HepG2 (cell line): ENCODE measurements at regions not wholly inside any gene's neighbourhood (a gene's known extent, or its start where the extent isn't known, plus 50 kb on each side); places are given as distances from the start of the nearest gene placed in this dataset.

Source experiments
- ATAC-seq: fragments of 200-7000 bp; cut with Tn5 transposase; 3 replicates; pipeline ENCODE4 v1.9.1; 2020; ENCODE audit warnings: mild to moderate bottlenecking, moderate library complexity
- BruUV-seq: library from RNA; stranded (reverse); fragments of 400-500 nt; replicated peaks from 2 replicates; lab custom pipeline; 2021; lab: Mats Ljungman, UMichigan
- CTCF ChIA-PET: fragments of 300-600 bp; formaldehyde crosslinking; extraction: SDS; loops from one replicate; lab custom pipeline; 2021; ENCODE audit warnings: low total read pairs, inconsistent platforms, low intra/inter-chr PET ratio; lab: Yijun Ruan, JAX
- POLR2A ChIA-PET: fragments of 350-600 bp; sonication (Branson Sonifier 250); formaldehyde crosslinking; loops from one replicate; lab custom pipeline; 2020; ENCODE audit warnings: antibody characterized with exemption, inconsistent platforms; lab: Yijun Ruan, JAX
- DNase-seq: peaks from one replicate; pipeline ENCODE4 v3.0.0-alpha.2; 2015; ENCODE audit warnings: low spot score
- FAIRE-seq: peaks from 3 replicates; lab custom pipeline; 2011; peaks lifted over from hg19 to GRCh38; lab: Jason Lieb, UNC
- H2AFZ ChIP-seq: one replicate; pipeline ENCODE4 v1.6.1; 2011; ENCODE audit warnings: low read length, inconsistent platforms
- H3K27ac ChIP-seq: fragments of 300-600 bp; 3 replicates; pipeline ENCODE4 v1.8.0; 2011; ENCODE audit warnings: mixed run types, mild to moderate bottlenecking, mixed read lengths, low read length, inconsistent platforms; ENCODE audit not compliant: insufficient read depth; ENCODE audit errors: extremely low read length
- H3K27me3 ChIP-seq, 2 experiments: fragments of 200-600 bp in 1 of 2; 2 replicates in 1 of 2; 3 replicates in 1 of 2; pipeline versions ENCODE4 v1.6.0 to v1.8.0; 2011; ENCODE audit warnings: low read length in 2 of 2, mild to moderate bottlenecking in 2 of 2, moderate library complexity in 2 of 2, inconsistent platforms in 1 of 2; ENCODE audit not compliant: insufficient read depth in 2 of 2, control insufficient read depth in 1 of 2
- H3K36me3 ChIP-seq, 2 experiments: fragments of 200-600 bp in 1 of 2; replicated peaks in 1 of 2; 2 replicates in 1 of 2; 3 replicates in 1 of 2; pipeline versions ENCODE4 v1.5.1 to v1.8.0; 2011; ENCODE audit warnings: low read length in 2 of 2, inconsistent platforms in 1 of 2; ENCODE audit not compliant: insufficient read depth in 2 of 2, control insufficient read depth in 1 of 2
- H3K4me1 ChIP-seq: 2 replicates; pipeline ENCODE4 v1.5.1; 2012; ENCODE audit warnings: low read length, inconsistent platforms; ENCODE audit not compliant: insufficient read depth
- H3K4me2 ChIP-seq: 2 replicates; pipeline ENCODE4 v1.6.0; 2011; ENCODE audit warnings: low read depth, low read length, inconsistent platforms
- H3K4me3 ChIP-seq, 3 experiments: fragments of 200-600 bp in 1 of 3; sonication (generic), shearing (Covaris generic) in 1 of 3; replicated peaks in 1 of 3; 2 replicates each; pipeline ENCODE4 v1.5.1; 2011 to 2016; ENCODE audit warnings: low read length in 3 of 3, inconsistent platforms in 2 of 3, low read depth in 2 of 3, mild to moderate bottlenecking in 2 of 3, control low read depth in 1 of 3, mixed read lengths in 1 of 3; ENCODE audit not compliant: insufficient read depth in 1 of 3
- H3K79me2 ChIP-seq: one replicate; pipeline ENCODE4 v1.6.1; 2011; ENCODE audit warnings: low read length, inconsistent platforms; ENCODE audit not compliant: insufficient read depth
- H3K9ac ChIP-seq: 2 replicates; pipeline ENCODE4 v1.6.0; 2011; ENCODE audit warnings: mild to moderate bottlenecking, low read depth, low read length, inconsistent platforms; ENCODE audit not compliant: insufficient read depth
- H3K9me3 ChIP-seq: 2 replicates; pipeline ENCODE4 v1.5.1; 2012; ENCODE audit warnings: mild to moderate bottlenecking, low read length
- H4K20me1 ChIP-seq: 2 replicates; pipeline ENCODE4 v1.6.0; 2011; ENCODE audit warnings: inconsistent platforms, mild to moderate bottlenecking, low read length, moderate library complexity; ENCODE audit not compliant: insufficient read depth
- CHD4 ChIP-seq: fragments of 200-600 bp; sonication (generic); IDR thresholded peaks from 2 replicates; pipeline ENCODE4 v1.7.0; 2017; ENCODE audit warnings: mild to moderate bottlenecking, low read length, borderline replicate concordance
- FOXM1 ChIP-seq: sonication (generic); formaldehyde crosslinking; IDR thresholded peaks from 2 replicates; pipeline ENCODE4 v1.5.0; 2020; ENCODE audit warnings: missing genetic modification reagents
- MIER3 ChIP-seq: IDR thresholded peaks from 2 replicates; pipeline ENCODE4 v1.6.1; 2016; ENCODE audit warnings: missing compliant biosample characterization, borderline replicate concordance
- NFE2 ChIP-seq: sonication (generic); formaldehyde crosslinking; IDR thresholded peaks from 2 replicates; pipeline ENCODE4 v1.4.0; 2020; ENCODE audit warnings: missing genetic modification reagents
- PHF21A ChIP-seq: sonication (generic); formaldehyde crosslinking; IDR thresholded peaks from 2 replicates; pipeline ENCODE4 v1.5.0; 2020; ENCODE audit warnings: mild to moderate bottlenecking, missing genetic modification reagents
- SATB2 ChIP-seq: sonication (generic); formaldehyde crosslinking; IDR thresholded peaks from 2 replicates; pipeline ENCODE4 v1.5.0; 2020; ENCODE audit warnings: missing genetic modification reagents
- SRSF1 ChIP-seq: fragments of 200-400 bp; formaldehyde crosslinking; optimal IDR thresholded peaks from 2 replicates; pipeline ENCODE3; 2017; ENCODE audit warnings: mild to moderate bottlenecking, low read depth, low read length, moderate library complexity
- ZFP62 ChIP-seq: sonication (generic); formaldehyde crosslinking; IDR thresholded peaks from 2 replicates; pipeline ENCODE4 v1.4.0; 2020; ENCODE audit warnings: missing genetic modification reagents
- ZNF737 ChIP-seq: sonication (generic); formaldehyde crosslinking; IDR thresholded peaks from 2 replicates; pipeline ENCODE4 v1.5.0; 2020; ENCODE audit warnings: missing genetic modification reagents, mild to moderate bottlenecking, borderline replicate concordance
- WGBS: methylation state at CpG from one replicate; pipeline ENCODE4 v1.1.6; 2017; ENCODE audit warnings: low lambda C conversion rate; 5-methylcytosine and 5-hydroxymethylcytosine counted together
- in situ Hi-C: cut with HindIII; loops from 2 replicates; pipeline ENCODE4 v1.10.0; 2017; ENCODE audit warnings: low pct_unique_long_range_greater_than_20kb; ENCODE audit not compliant: extremely low pct_ligation_motif_present
- intact Hi-C: fragments of 100-400 bp; cut with micrococcal nuclease; formaldehyde crosslinking; loops from one replicate; pipeline ENCODE4 v1.10.0; 2022; ENCODE audit not compliant: unreplicated experiment
- TF ChIP-seq, protein P1 (sequence below): IDR thresholded peaks from 2 replicates; pipeline ENCODE4 v1.6.1; 2016; ENCODE audit warnings: low read depth
- TF ChIP-seq, protein P2 (sequence below): sonication (generic); formaldehyde crosslinking; conservative IDR thresholded peaks from 2 replicates; pipeline ENCODE4 v1.8.0; 2022; ENCODE audit warnings: low read depth, missing genetic modification reagents
- TF ChIP-seq, protein P3 (sequence below): sonication (generic); formaldehyde crosslinking; IDR thresholded peaks from 2 replicates; pipeline ENCODE4 v1.5.1; 2020; ENCODE audit warnings: missing genetic modification reagents, mild to moderate bottlenecking, borderline replicate concordance
- TF ChIP-seq, protein P4 (sequence below), 2 experiments: IDR thresholded peaks; 2 replicates each; pipeline ENCODE4 v1.6.1; 2011 to 2012; ENCODE audit warnings: low read length in 2 of 2, borderline replicate concordance in 1 of 2, low read depth in 1 of 2, mild to moderate bottlenecking in 1 of 2, moderate library complexity in 1 of 2

DNA sequence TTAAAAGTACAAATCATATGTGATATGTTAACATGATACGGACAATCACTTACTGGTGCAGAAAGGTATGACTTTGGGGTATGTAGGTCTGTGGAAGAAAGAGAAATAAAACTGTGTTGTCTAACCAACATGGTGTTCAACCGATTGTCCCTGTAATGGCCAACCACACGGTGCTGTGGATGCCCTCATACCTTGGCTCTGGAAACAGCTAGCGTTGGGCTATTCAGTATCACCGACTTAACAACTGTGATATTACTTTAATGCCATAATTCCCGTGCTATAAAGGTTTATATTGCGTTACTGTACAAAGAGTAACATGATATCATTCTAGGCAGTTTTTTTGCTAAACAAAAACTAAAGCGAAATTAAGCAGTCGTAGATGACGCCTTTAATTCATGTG lies 448.3 kb downstream of the EFNB2 start:
- no TSS peak for BruUV-seq
- Histone ChIP-seq H3K9ac (no peak overlapping the region), H3K4me3 (no peak overlapping the region), H3K36me3 (no peaks in the 10 kb centered on the region), H3K79me2 (no peaks in the 10 kb centered on the region), H3K9me3 (no peaks in the 10 kb centered on the region), H4K20me1 (no peaks in the 10 kb centered on the region), H3K27ac (no peak overlapping the region), H3K4me1 (no peaks in the 10 kb centered on the region), H3K4me2 (no peak overlapping the region), H3K27me3 (no peaks in the 10 kb centered on the region), H2AFZ (no peak overlapping the region)
- no peak for TF ChIP-seq ZNF737 (CRISPR knock-in tag)
- TF ChIP-seq NFE2 (CRISPR knock-in tag) = no peak
- TF ChIP-seq, protein P1, sequence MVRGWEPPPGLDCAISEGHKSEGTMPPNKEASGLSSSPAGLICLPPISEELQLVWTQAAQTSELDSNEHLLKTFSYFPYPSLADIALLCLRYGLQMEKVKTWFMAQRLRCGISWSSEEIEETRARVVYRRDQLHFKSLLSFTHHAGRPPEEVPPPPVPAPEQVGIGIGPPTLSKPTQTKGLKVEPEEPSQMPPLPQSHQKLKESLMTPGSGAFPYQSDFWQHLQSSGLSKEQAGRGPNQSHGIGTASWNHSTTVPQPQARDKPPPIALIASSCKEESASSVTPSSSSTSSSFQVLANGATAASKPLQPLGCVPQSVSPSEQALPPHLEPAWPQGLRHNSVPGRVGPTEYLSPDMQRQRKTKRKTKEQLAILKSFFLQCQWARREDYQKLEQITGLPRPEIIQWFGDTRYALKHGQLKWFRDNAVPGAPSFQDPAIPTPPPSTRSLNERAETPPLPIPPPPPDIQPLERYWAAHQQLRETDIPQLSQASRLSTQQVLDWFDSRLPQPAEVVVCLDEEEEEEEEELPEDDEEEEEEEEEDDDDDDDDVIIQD (CRISPR knock-in tag) = no peak
- no peak for TF ChIP-seq SATB2 (CRISPR knock-in tag)
- no peak for TF ChIP-seq CHD4
- TF ChIP-seq MIER3 = no peak
- TF ChIP-seq, protein P2, sequence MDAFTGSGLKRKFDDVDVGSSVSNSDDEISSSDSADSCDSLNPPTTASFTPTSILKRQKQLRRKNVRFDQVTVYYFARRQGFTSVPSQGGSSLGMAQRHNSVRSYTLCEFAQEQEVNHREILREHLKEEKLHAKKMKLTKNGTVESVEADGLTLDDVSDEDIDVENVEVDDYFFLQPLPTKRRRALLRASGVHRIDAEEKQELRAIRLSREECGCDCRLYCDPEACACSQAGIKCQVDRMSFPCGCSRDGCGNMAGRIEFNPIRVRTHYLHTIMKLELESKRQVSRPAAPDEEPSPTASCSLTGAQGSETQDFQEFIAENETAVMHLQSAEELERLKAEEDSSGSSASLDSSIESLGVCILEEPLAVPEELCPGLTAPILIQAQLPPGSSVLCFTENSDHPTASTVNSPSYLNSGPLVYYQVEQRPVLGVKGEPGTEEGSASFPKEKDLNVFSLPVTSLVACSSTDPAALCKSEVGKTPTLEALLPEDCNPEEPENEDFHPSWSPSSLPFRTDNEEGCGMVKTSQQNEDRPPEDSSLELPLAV = no peak
- no peak for TF ChIP-seq SRSF1
- no peak for TF ChIP-seq ZFP62 (CRISPR knock-in tag)
- TF ChIP-seq, protein P3, sequence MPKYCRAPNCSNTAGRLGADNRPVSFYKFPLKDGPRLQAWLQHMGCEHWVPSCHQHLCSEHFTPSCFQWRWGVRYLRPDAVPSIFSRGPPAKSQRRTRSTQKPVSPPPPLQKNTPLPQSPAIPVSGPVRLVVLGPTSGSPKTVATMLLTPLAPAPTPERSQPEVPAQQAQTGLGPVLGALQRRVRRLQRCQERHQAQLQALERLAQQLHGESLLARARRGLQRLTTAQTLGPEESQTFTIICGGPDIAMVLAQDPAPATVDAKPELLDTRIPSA (CRISPR knock-in tag) = no peak
- TF ChIP-seq, protein P4, sequence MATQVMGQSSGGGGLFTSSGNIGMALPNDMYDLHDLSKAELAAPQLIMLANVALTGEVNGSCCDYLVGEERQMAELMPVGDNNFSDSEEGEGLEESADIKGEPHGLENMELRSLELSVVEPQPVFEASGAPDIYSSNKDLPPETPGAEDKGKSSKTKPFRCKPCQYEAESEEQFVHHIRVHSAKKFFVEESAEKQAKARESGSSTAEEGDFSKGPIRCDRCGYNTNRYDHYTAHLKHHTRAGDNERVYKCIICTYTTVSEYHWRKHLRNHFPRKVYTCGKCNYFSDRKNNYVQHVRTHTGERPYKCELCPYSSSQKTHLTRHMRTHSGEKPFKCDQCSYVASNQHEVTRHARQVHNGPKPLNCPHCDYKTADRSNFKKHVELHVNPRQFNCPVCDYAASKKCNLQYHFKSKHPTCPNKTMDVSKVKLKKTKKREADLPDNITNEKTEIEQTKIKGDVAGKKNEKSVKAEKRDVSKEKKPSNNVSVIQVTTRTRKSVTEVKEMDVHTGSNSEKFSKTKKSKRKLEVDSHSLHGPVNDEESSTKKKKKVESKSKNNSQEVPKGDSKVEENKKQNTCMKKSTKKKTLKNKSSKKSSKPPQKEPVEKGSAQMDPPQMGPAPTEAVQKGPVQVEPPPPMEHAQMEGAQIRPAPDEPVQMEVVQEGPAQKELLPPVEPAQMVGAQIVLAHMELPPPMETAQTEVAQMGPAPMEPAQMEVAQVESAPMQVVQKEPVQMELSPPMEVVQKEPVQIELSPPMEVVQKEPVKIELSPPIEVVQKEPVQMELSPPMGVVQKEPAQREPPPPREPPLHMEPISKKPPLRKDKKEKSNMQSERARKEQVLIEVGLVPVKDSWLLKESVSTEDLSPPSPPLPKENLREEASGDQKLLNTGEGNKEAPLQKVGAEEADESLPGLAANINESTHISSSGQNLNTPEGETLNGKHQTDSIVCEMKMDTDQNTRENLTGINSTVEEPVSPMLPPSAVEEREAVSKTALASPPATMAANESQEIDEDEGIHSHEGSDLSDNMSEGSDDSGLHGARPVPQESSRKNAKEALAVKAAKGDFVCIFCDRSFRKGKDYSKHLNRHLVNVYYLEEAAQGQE (IDR thresholded peaks at IDR 0.05; ENCODE audit: borderline replicate concordance in 1 of 2, low read depth in 1 of 2, low read length in 2 of 2) = no peak
- TF ChIP-seq PHF21A (CRISPR knock-in tag) = no peak
- TF ChIP-seq FOXM1 (CRISPR knock-in tag) = no peak
- no peak for ATAC-seq
- DNase-seq = no peak
- in situ Hi-C loops (no loop called here), intact Hi-C loops (loop anchor here (10.0 kb wide), 2 partner anchors 448 to 828 kb away; partner anchors contain the start of gene EFNB2)
- WGBS = 34% methylated on average over 10 of the region's 10 CpGs
- CTCF ChIA-PET = no interaction called here
- POLR2A ChIA-PET = no interaction called here
- FAIRE-seq = no peak
